ENCODE measurements at regions not wholly inside any gene's neighbourhood (a gene's known extent, or its start where the extent isn't known, plus 50 kb on each side); places are given as distances from the start of the nearest gene placed in this dataset.

DNA sequence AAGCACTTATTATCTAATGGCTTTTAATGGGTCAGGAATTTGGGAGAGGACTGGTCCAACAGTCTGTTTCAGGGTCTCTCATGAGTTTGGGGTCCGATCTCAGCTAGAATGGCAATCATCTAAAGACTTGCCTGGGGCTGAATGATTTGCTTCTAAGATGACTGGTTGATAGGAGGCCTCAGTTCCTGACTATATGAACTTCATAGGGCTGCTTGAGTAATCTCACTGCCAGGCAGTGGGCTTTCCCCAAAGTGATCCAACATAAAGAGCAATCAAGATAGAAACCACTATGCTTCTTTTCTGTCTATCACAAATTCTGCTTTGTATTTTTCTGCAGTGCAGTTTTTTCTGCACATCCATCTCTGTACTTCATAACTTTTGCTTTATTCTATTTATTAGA, 793.5 kb upstream of the CHAC2 start:
- Histone ChIP-seq H3K4me1 (ENCODE audit: control insufficient read depth, insufficient read depth, low read length) (no peaks in the 10 kb centered on the region), H4K20me1 (ENCODE audit: control insufficient read depth, insufficient read depth) (no peaks in the 10 kb centered on the region), H3K27me3 (replicated peaks in 1 of 2; ENCODE audit: control insufficient read depth in 2 of 2, insufficient read depth in 2 of 2, low read length in 1 of 2) (no peaks in the 10 kb centered on the region), H3K4me3 (no peak overlapping the region), H3K79me2 (ENCODE audit: control insufficient read depth, insufficient read depth, low read length) (no peaks in the 10 kb centered on the region), H2AFZ (ENCODE audit: control insufficient read depth, low read depth, low read length) (no peak overlapping the region), H3K27ac (ENCODE audit: control insufficient read depth, insufficient read depth) (no peak overlapping the region), H3K4me2 (ENCODE audit: control insufficient read depth, insufficient read depth) (no peak overlapping the region), H3K36me3 (ENCODE audit: control insufficient read depth in 2 of 2, insufficient read depth in 2 of 2, low read length in 1 of 2) (no peaks in the 10 kb centered on the region), H3K9me3 (replicated peaks; ENCODE audit: control insufficient read depth, insufficient read depth, low read length) (no peaks in the 10 kb centered on the region), H3K9ac (ENCODE audit: control insufficient read depth, insufficient read depth, low read length) (no peak overlapping the region)
- WGBS (ENCODE audit: insufficient coverage, insufficient replicate concordance, low lambda C conversion rate, missing lambda C conversion rate): 0% methylated on average over 1 of the region's 1 CpG
- no peak for ATAC-seq
- CTCF ChIA-PET: interaction anchor here (1.0 kb wide), 1 partner anchor 163 kb away, joined by 4 read pairs; no protein-coding TSS in a partner anchor
- DNase-seq (ENCODE audit: low read depth, low spot score): no peak
- FAIRE-seq: no peak
- no TSS peak for BruUV-seq (replicated peaks)
- in situ Hi-C loops (cut with MboI) (no loop called here), intact Hi-C loops (cut with micrococcal nuclease; ENCODE audit: unreplicated experiment) (no loop called here)
- POLR2A ChIA-PET: no interaction called here
- SMC1A ChIA-PET (ENCODE audit: uncharacterized antibody, unreplicated experiment): no interaction called here
- RAD21 ChIA-PET (ENCODE audit: unreplicated experiment): no interaction called here
- TF ChIP-seq BACH1 (IDR thresholded peaks at IDR 0.05; ENCODE audit: borderline replicate concordance) (no peak), MAX (IDR thresholded peaks at IDR 0.05; ENCODE audit: low read depth, low read length) (no peak), NBN (IDR thresholded peaks at IDR 0.05) (no peak), MEF2B (IDR thresholded peaks at IDR 0.05; ENCODE audit: partially characterized antibody, poor library complexity, severe bottlenecking) (no peak), IRF4 (IDR thresholded peaks at IDR 0.05; ENCODE audit: low read depth, low read length) (no peak), ZNF217 (IDR thresholded peaks at IDR 0.05) (no peak), CHD1 (IDR thresholded peaks at IDR 0.05; ENCODE audit: low read depth, low read length) (no peak), CUX1 (IDR thresholded peaks at IDR 0.05; ENCODE audit: insufficient replicate concordance, low read depth, low read length) (no peak), JUNB (IDR thresholded peaks at IDR 0.05) (no peak), CEBPB (IDR thresholded peaks at IDR 0.05; ENCODE audit: borderline replicate concordance in 1 of 2, low read depth in 2 of 2, low read length in 2 of 2) (no peak), NR2C2 (IDR thresholded peaks at IDR 0.05; ENCODE audit: borderline replicate concordance, control insufficient read depth, insufficient read length, low read depth) (no peak), HCFC1 (IDR thresholded peaks at IDR 0.05; ENCODE audit: low read length) (no peak), TCF12 (IDR thresholded peaks at IDR 0.05; ENCODE audit: low read depth, low read length) (no peak), RELA (IDR thresholded peaks at IDR 0.05; ENCODE audit: borderline replicate concordance, partially characterized antibody) (no peak), ZNF207 (IDR thresholded peaks at IDR 0.05; ENCODE audit: borderline replicate concordance) (no peak), RAD51 (IDR thresholded peaks at IDR 0.05) (no peak), PAX5 (IDR thresholded peaks at IDR 0.05; ENCODE audit: borderline replicate concordance, low read depth, low read length) (no peak), ZNF384 (IDR thresholded peaks at IDR 0.05; ENCODE audit: borderline replicate concordance, low read depth, low read length) (no peak)
- TF ChIP-seq, protein P1, sequence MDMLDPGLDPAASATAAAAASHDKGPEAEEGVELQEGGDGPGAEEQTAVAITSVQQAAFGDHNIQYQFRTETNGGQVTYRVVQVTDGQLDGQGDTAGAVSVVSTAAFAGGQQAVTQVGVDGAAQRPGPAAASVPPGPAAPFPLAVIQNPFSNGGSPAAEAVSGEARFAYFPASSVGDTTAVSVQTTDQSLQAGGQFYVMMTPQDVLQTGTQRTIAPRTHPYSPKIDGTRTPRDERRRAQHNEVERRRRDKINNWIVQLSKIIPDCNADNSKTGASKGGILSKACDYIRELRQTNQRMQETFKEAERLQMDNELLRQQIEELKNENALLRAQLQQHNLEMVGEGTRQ (IDR thresholded peaks at IDR 0.05; ENCODE audit: borderline replicate concordance, low read depth, low read length): no peak
